ENCODE measurements at regions not wholly inside any gene's neighbourhood (a gene's known extent, or its start where the extent isn't known, plus 50 kb on each side); places are given as distances from the start of the nearest gene placed in this dataset.

DNA sequence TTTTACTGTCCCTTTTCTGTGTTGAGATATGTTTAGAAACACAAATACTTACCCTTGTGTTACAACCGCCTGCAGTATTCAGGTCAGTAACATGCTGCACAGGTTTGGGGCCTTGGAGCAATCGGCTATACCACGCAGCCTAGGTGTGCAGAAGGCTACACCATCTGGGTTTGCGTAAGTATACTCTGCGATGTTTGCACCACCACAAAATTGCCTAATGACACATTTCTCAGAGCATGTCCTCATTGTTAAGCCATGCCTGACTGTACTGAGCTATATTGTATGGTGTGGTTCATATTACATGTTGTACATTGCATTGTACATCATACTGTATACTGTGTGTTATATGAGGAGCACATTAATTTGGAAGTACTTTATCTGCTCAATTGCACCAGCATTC is 247.4 kb downstream of the RHOU start:
- intact Hi-C loops (cut with DNase I): loop anchor here (10.0 kb wide), 2 partner anchors 178 to 242 kb away; no protein-coding TSS in a partner anchor
- H3K4me1 ChIP-seq: peaks cover 0 to 40% (median 24%) of the 10 kb centered on the region in 4 donors
- no peaks in the 10 kb centered on the region for H3K9me3 ChIP-seq
- H3K27me3 ChIP-seq: no peaks in the 10 kb centered on the region
- DNase-seq: no peak
- no peak overlapping the region for H3K27ac ChIP-seq
- no peaks in the 10 kb centered on the region for H3K36me3 ChIP-seq
- H3K4me3 ChIP-seq: no peak overlapping the region
- TF ChIP-seq EP300 (IDR thresholded peaks at IDR 0.05) (no peak), POLR2AphosphoS5 (IDR thresholded peaks at IDR 0.05) (no peak), POLR2A (IDR thresholded peaks at IDR 0.05) (no peak)
- TF ChIP-seq, protein P1, sequence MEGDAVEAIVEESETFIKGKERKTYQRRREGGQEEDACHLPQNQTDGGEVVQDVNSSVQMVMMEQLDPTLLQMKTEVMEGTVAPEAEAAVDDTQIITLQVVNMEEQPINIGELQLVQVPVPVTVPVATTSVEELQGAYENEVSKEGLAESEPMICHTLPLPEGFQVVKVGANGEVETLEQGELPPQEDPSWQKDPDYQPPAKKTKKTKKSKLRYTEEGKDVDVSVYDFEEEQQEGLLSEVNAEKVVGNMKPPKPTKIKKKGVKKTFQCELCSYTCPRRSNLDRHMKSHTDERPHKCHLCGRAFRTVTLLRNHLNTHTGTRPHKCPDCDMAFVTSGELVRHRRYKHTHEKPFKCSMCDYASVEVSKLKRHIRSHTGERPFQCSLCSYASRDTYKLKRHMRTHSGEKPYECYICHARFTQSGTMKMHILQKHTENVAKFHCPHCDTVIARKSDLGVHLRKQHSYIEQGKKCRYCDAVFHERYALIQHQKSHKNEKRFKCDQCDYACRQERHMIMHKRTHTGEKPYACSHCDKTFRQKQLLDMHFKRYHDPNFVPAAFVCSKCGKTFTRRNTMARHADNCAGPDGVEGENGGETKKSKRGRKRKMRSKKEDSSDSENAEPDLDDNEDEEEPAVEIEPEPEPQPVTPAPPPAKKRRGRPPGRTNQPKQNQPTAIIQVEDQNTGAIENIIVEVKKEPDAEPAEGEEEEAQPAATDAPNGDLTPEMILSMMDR (IDR thresholded peaks at IDR 0.05): no peak
- WGBS, 2 donors: 94 to 96% methylated on average over 5 of the region's 5 CpGs

DNA sequence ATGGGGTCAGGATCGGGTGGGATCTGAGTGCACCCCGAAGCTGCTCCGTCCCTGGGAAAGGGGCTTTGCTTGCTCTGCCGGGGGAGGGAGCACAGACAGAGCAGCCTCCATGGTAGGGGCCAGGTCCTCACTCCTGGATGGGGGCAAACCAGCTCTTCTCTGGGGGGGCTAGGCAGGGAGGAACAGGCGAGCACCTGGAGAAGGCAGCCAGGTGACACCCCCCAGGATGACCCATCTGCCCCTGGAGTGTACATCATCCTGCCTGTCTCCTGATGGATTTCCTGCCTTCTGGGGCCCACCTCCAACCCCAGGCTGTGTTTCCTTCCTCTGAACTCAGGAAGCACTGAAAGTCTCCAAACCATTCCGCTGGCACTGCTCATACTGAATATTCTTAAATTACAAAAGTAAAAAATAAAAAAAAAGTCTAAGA is 248.0 kb downstream of the RHOU start:
- TF ChIP-seq, protein P1 (IDR thresholded peaks at IDR 0.05): no peak
- no peak for TF ChIP-seq EP300 (IDR thresholded peaks at IDR 0.05)
- TF ChIP-seq POLR2A (IDR thresholded peaks at IDR 0.05): no peak
- no peak for TF ChIP-seq POLR2AphosphoS5 (IDR thresholded peaks at IDR 0.05)
- no peak overlapping the region for H3K4me3 ChIP-seq
- no peaks in the 10 kb centered on the region for H3K9me3 ChIP-seq
- no peaks in the 10 kb centered on the region for H3K27me3 ChIP-seq
- peaks cover 0 to 43% (median 27%) of the 10 kb centered on the region in 4 donors for H3K4me1 ChIP-seq
- 91 to 92% methylated on average over 6 of the region's 6 CpGs for WGBS, 2 donors
- no peak overlapping the region for H3K27ac ChIP-seq
- intact Hi-C loops (cut with DNase I): loop anchor here (10.0 kb wide), 2 partner anchors 178 to 242 kb away; no protein-coding TSS in a partner anchor
- no peak for DNase-seq
- no peaks in the 10 kb centered on the region for H3K36me3 ChIP-seq

DNA sequence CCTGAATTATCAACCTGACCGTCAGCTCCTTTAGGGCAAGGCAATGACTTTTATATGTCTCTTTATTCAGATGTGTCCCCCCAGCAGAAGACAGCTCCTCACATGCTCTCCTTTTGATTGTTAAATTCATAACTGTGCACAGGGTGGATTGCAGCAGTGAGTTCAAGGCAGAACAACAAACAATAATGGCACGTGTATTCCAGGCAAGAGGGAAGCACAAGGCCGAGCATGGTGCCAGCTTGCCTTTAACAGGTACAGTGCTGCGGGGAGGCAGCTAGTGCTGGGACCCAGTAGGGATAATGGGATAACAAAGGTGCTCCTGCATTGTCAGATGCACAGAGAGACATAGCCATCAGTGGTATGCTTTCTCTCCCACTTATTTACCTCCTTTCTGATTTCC is 248.4 kb downstream of the RHOU start:
- no peak overlapping the region for H3K4me3 ChIP-seq
- H3K27ac ChIP-seq: no peak overlapping the region
- DNase-seq: no peak
- intact Hi-C loops (cut with DNase I): loop anchor here (10.0 kb wide), 2 partner anchors 179 to 241 kb away; no protein-coding TSS in a partner anchor
- H3K9me3 ChIP-seq: no peaks in the 10 kb centered on the region
- peaks cover 0 to 43% (median 29%) of the 10 kb centered on the region in 4 donors for H3K4me1 ChIP-seq
- H3K36me3 ChIP-seq: no peaks in the 10 kb centered on the region
- TF ChIP-seq, protein P1 (IDR thresholded peaks at IDR 0.05): no peak
- TF ChIP-seq POLR2AphosphoS5 (IDR thresholded peaks at IDR 0.05) (no peak), EP300 (IDR thresholded peaks at IDR 0.05) (no peak), POLR2A (IDR thresholded peaks at IDR 0.05) (no peak)
- no peaks in the 10 kb centered on the region for H3K27me3 ChIP-seq
- WGBS, 2 donors: 83 to 85% methylated on average over 4 of the region's 4 CpGs

DNA sequence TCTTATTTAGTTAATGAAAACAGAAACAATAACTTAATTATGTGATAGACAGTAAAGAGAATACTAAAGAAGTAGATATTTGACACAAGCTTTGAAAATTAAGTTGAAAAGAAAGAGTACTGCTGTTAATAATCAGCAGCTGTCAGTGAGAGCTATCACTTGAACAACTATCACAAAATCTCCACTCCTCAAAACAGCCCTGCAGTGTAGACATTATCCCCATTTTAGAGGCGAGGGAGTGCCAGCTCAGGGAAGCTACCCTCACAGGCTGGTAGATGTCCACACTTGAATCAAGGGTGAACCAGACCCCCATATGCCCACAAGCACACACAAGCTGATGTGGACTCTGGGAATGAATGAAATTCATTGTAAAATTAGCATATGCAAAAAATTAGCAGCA is 248.8 kb downstream of the RHOU start:
- no peaks in the 10 kb centered on the region for H3K36me3 ChIP-seq
- no peak overlapping the region for H3K4me3 ChIP-seq
- no peaks in the 10 kb centered on the region for H3K27me3 ChIP-seq
- H3K27ac ChIP-seq: no peak overlapping the region
- intact Hi-C loops (cut with DNase I): loop anchor here (10.0 kb wide), 2 partner anchors 179 to 241 kb away; no protein-coding TSS in a partner anchor
- H3K9me3 ChIP-seq: no peaks in the 10 kb centered on the region
- peaks cover 0 to 43% (median 31%) of the 10 kb centered on the region in 4 donors for H3K4me1 ChIP-seq
- no peak for DNase-seq
- TF ChIP-seq POLR2AphosphoS5 (IDR thresholded peaks at IDR 0.05) (no peak), EP300 (IDR thresholded peaks at IDR 0.05) (no peak), POLR2A (IDR thresholded peaks at IDR 0.05) (no peak)
- TF ChIP-seq, protein P1 (IDR thresholded peaks at IDR 0.05): no peak
- 95 to 96% methylated on average over 1 of the region's 1 CpG for WGBS, 2 donors

Measured in sigmoid colon (tissue), 6 donors.